ENCODE measurements at regions not wholly inside any gene's neighbourhood (a gene's known extent, or its start where the extent isn't known, plus 50 kb on each side); places are given as distances from the start of the nearest gene placed in this dataset.

GRCh38 chr7:118846977-118847376 lies 622.5 kb downstream of the ANKRD7 start:
- TF ChIP-seq CTCF (IDR thresholded peaks at IDR 0.05), result no peak
- TF ChIP-seq POLR2AphosphoS5 (IDR thresholded peaks at IDR 0.05), result no peak
